CD4-positive, alpha-beta T cell (primary cell): ENCODE measurements at regions not wholly inside any gene's neighbourhood (a gene's known extent, or its start where the extent isn't known, plus 50 kb on each side); places are given as distances from the start of the nearest gene placed in this dataset.

Experiments used
- ATAC-seq: fragments of 200-7000 bp; cut with Tn5 transposase; one replicate; pipeline ENCODE4 v1.10.0; 2022; ENCODE audit warnings: mild to moderate bottlenecking; ENCODE audit not compliant: poor library complexity
- CTCF ChIA-PET: fragments of 350-600 bp; sonication (Branson Sonifier 250); formaldehyde crosslinking; loops from one replicate; lab custom pipeline; 2021; ENCODE audit warnings: antibody characterized with exemption, inconsistent platforms; lab: Charles Lee
- POLR2A ChIA-PET: fragments of 350-600 bp; sonication (Branson Sonifier 250); formaldehyde crosslinking; loops from one replicate; lab custom pipeline; 2021; ENCODE audit warnings: antibody characterized with exemption, inconsistent platforms; lab: Charles Lee
- DNase-seq, 14 experiments: peaks; one replicate each; pipeline ENCODE4 v3.0.0-alpha.2; 2013 to 2020; ENCODE audit warnings: mixed read lengths in 2 of 14
- H3K27ac ChIP-seq, 2 donors: one replicate each; pipeline versions ENCODE4 v1.5.1 to v1.7.0; 2013; ENCODE audit warnings: low read length in 2 of 2, low read depth in 1 of 2, mild to moderate bottlenecking in 1 of 2
- H3K27me3 ChIP-seq, 2 experiments: 1 replicate in 1 of 2; 2 replicates in 1 of 2; pipeline versions ENCODE4 v1.6.1 to v1.7.0; 2013; ENCODE audit warnings: low read length in 2 of 2, control low read depth in 1 of 2, mild to moderate bottlenecking in 1 of 2, moderate library complexity in 1 of 2; ENCODE audit not compliant: insufficient read depth in 2 of 2, control insufficient read depth in 1 of 2
- H3K36me3 ChIP-seq: one replicate; pipeline ENCODE4 v1.6.1; 2013; ENCODE audit warnings: low read length, control low read depth; ENCODE audit not compliant: insufficient read depth
- H3K4me1 ChIP-seq: one replicate; pipeline ENCODE4 v1.6.1; 2013; ENCODE audit warnings: low read length, control low read depth; ENCODE audit not compliant: insufficient read depth
- H3K4me3 ChIP-seq: one replicate; pipeline ENCODE4 v1.5.1; 2013; ENCODE audit warnings: mild to moderate bottlenecking, low read length, moderate library complexity
- H3K9me3 ChIP-seq, 2 experiments: 1 replicate in 1 of 2; 2 replicates in 1 of 2; pipeline versions ENCODE4 v1.6.1 to v1.7.0; 2013; ENCODE audit warnings: low read length in 2 of 2, mild to moderate bottlenecking in 2 of 2, control low read depth in 1 of 2, moderate library complexity in 1 of 2; ENCODE audit not compliant: control insufficient read depth in 1 of 2, insufficient read depth in 1 of 2
- H3K27ac Mint-ChIP-seq: one replicate; pipeline ENCODE4 v1.8.0; 2020; ENCODE audit warnings: mixed read lengths
- H3K27me3 Mint-ChIP-seq: one replicate; pipeline ENCODE4 v1.8.0; 2021; ENCODE audit warnings: mixed read lengths
- H3K36me3 Mint-ChIP-seq: one replicate; pipeline ENCODE4 v1.8.0; 2021; ENCODE audit warnings: low read depth, mixed read lengths
- H3K4me1 Mint-ChIP-seq: one replicate; pipeline ENCODE4 v1.8.0; 2021; ENCODE audit warnings: low read depth, mixed read lengths
- H3K4me3 Mint-ChIP-seq: one replicate; pipeline ENCODE4 v1.8.0; 2020; ENCODE audit warnings: mild to moderate bottlenecking, mixed read lengths
- H3K9me3 Mint-ChIP-seq: one replicate; pipeline ENCODE4 v1.8.0; 2020; ENCODE audit warnings: mixed read lengths
- CTCF ChIP-seq: fragments of 200-600 bp; IDR thresholded peaks from one replicate; pipeline ENCODE4 v1.8.0; 2022; ENCODE audit warnings: antibody characterized with exemption, mild to moderate bottlenecking
- intact Hi-C, 2 experiments: fragments of 100-400 bp; cut with DNase I in 1 of 2; cut with micrococcal nuclease in 1 of 2; formaldehyde crosslinking; loops; one replicate each; pipeline versions ENCODE4 v1.15.1 to v1.9.0; 2023 to 2025; cut with DNase I, micrococcal nuclease

GRCh38 chr1:228897901-228898300 is 162.6 kb downstream of the RHOU start:
- TF ChIP-seq CTCF: no peak
- H3K9me3 Mint-ChIP-seq: no peaks in the 10 kb centered on the region
- Histone ChIP-seq H3K9me3 (no peaks in the 10 kb centered on the region), H3K4me1 (no peaks in the 10 kb centered on the region), H3K27me3 (no peaks in the 10 kb centered on the region), H3K4me3 (no peak overlapping the region), H3K36me3 (no peaks in the 10 kb centered on the region), H3K27ac (no peak overlapping the region)
- DNase-seq: no peak
- H3K36me3 Mint-ChIP-seq: no peaks in the 10 kb centered on the region
- ATAC-seq: no peak
- H3K27me3 Mint-ChIP-seq: no peaks in the 10 kb centered on the region
- intact Hi-C loops: no loop called here
- no peaks in the 10 kb centered on the region for H3K4me1 Mint-ChIP-seq
- H3K27ac Mint-ChIP-seq: no peak overlapping the region
- ChIA-PET CTCF (no interaction called here), POLR2A (no interaction called here)
- H3K4me3 Mint-ChIP-seq: no peak overlapping the region

- no peak for ATAC-seq
- CTCF ChIA-PET: no interaction called here
Measured at GRCh38 chr1:228898582-228898992, 163.3 kb downstream of the RHOU start.

GRCh38 chr1:228899421-228899956 is 164.2 kb downstream of the RHOU start:
- CTCF ChIA-PET: no interaction called here
- ATAC-seq (no peak), DNase-seq (no peak)
- no peaks in the 10 kb centered on the region for H3K36me3 ChIP-seq
- H3K9me3 ChIP-seq: no peaks in the 10 kb centered on the region
- Mint-ChIP-seq H3K27ac (no peak overlapping the region), H3K27me3 (no peaks in the 10 kb centered on the region), H3K4me1 (no peaks in the 10 kb centered on the region), H3K4me3 (no peak overlapping the region), H3K9me3 (no peaks in the 10 kb centered on the region), H3K36me3 (no peaks in the 10 kb centered on the region)
- H3K27ac ChIP-seq: no peak overlapping the region
- intact Hi-C loops: no loop called here
- POLR2A ChIA-PET: no interaction called here
- no peaks in the 10 kb centered on the region for H3K4me1 ChIP-seq
- no peak for TF ChIP-seq CTCF
- H3K4me3 ChIP-seq: no peak overlapping the region
- no peaks in the 10 kb centered on the region for H3K27me3 ChIP-seq

More at GRCh38 chr1:228898582-228898992, 163.3 kb downstream of the RHOU start:
- H3K36me3 Mint-ChIP-seq: no peaks in the 10 kb centered on the region
- no peak overlapping the region for H3K4me3 Mint-ChIP-seq
- H3K9me3 ChIP-seq: no peaks in the 10 kb centered on the region
- intact Hi-C loops: no loop called here
- POLR2A ChIA-PET: no interaction called here
- no peaks in the 10 kb centered on the region for H3K27me3 ChIP-seq
- H3K4me1 ChIP-seq: no peaks in the 10 kb centered on the region
- no peak overlapping the region for H3K27ac Mint-ChIP-seq
- no peak overlapping the region for H3K4me3 ChIP-seq
- H3K9me3 Mint-ChIP-seq: no peaks in the 10 kb centered on the region
- TF ChIP-seq CTCF: no peak
- H3K27ac ChIP-seq: no peak overlapping the region
- peak in 3 of 14 experiments; percentile 15 to 35 (median 22) for DNase-seq
- no peaks in the 10 kb centered on the region for H3K27me3 Mint-ChIP-seq
- H3K36me3 ChIP-seq: no peaks in the 10 kb centered on the region
- H3K4me1 Mint-ChIP-seq: no peaks in the 10 kb centered on the region
